Mesothelial cell of epicardium (in vitro differentiated cells): ENCODE measurements at regions not wholly inside any gene's neighbourhood (a gene's known extent, or its start where the extent isn't known, plus 50 kb on each side); places are given as distances from the start of the nearest gene placed in this dataset.

Experiments
- DNase-seq, 2 experiments: peaks; one replicate each; pipeline ENCODE4 v3.0.0; 2021; ENCODE audit warnings: low spot score in 2 of 2; ENCODE audit not compliant: unreplicated experiment in 2 of 2
- H3K27ac Mint-ChIP-seq: 2 replicates; pipeline ENCODE4 v1.8.0; 2021; ENCODE audit warnings: mixed read lengths
- H3K27me3 Mint-ChIP-seq: 2 replicates; pipeline ENCODE4 v1.8.0; 2021; ENCODE audit warnings: low read depth, mixed read lengths
- H3K36me3 Mint-ChIP-seq: 2 replicates; pipeline ENCODE4 v1.8.0; 2021; ENCODE audit warnings: mixed read lengths
- H3K4me1 Mint-ChIP-seq: 2 replicates; pipeline ENCODE4 v1.8.0; 2021; ENCODE audit warnings: mixed read lengths
- H3K4me3 Mint-ChIP-seq: 2 replicates; pipeline ENCODE4 v1.8.0; 2021; ENCODE audit warnings: mild to moderate bottlenecking, moderate library complexity, mixed read lengths
- H3K9me3 Mint-ChIP-seq: 2 replicates; pipeline ENCODE4 v1.8.0; 2021; ENCODE audit warnings: mixed read lengths
- TF ChIP-seq, protein P1 (sequence below): fragments of 200-600 bp; sonication (generic); IDR thresholded peaks from one replicate; pipeline ENCODE4 v1.5.0; 2021; ENCODE audit warnings: antibody characterized with exemption; ENCODE audit not compliant: unreplicated experiment

DNA sequence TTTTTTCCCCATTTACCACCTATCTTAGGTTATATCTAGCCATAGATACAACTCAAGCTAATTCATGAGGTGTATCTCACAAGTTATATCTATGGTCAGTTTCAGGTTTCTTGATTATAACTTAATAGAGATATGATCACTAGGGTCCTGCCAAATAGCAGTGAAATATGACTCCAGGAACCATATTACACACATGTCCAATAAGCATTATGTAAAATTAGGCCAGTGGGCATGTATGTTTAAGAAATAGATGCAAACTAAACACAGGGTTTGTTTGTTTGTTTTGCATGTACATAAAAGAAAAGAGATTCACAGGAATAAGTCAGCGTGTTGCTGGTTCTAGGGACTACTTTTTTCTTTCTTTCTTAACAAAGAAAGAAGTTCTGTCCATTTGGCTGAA is 112.5 kb upstream of the ST6GALNAC5 start:
- no peak for DNase-seq
- Mint-ChIP-seq H3K27me3 (peaks cover 23% of the 10 kb centered on the region), H3K36me3 (no peaks in the 10 kb centered on the region), H3K27ac (no peak overlapping the region), H3K9me3 (no peaks in the 10 kb centered on the region), H3K4me3 (no peak overlapping the region), H3K4me1 (no peaks in the 10 kb centered on the region)
- TF ChIP-seq, protein P1, sequence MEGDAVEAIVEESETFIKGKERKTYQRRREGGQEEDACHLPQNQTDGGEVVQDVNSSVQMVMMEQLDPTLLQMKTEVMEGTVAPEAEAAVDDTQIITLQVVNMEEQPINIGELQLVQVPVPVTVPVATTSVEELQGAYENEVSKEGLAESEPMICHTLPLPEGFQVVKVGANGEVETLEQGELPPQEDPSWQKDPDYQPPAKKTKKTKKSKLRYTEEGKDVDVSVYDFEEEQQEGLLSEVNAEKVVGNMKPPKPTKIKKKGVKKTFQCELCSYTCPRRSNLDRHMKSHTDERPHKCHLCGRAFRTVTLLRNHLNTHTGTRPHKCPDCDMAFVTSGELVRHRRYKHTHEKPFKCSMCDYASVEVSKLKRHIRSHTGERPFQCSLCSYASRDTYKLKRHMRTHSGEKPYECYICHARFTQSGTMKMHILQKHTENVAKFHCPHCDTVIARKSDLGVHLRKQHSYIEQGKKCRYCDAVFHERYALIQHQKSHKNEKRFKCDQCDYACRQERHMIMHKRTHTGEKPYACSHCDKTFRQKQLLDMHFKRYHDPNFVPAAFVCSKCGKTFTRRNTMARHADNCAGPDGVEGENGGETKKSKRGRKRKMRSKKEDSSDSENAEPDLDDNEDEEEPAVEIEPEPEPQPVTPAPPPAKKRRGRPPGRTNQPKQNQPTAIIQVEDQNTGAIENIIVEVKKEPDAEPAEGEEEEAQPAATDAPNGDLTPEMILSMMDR = no peak

DNA sequence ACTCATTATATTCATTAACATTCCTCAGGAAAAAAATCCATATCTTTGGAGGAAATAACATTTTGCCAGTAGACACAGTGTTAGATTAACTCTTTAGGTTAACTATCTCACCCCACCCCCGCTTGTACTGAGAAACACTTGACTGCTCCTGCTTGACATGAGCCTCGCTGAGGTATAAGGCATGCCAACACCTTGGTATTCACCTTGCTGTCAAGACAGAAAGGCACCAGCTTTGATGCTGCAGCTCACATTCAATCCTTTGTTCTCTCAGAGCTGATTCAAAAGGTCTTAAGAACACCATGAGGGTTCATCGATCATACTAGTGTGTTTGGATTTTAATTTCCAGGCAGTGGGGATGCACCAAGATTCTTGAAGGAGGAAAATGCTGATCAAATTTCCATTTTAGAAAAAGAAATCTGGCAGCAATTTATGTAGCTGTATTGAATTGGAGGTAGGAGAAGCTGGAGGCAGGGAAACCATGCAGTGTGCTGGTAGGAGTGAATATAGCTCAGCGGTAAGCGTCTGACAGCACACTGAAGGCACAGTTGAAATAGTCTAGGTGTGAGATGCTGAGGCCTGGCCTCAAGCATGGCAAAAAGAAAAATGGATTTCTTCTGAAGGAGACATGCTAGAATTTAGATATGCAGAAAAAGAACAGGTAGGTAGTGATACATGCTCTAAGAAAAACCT is 108.0 kb upstream of the ST6GALNAC5 start:
- no peaks in the 10 kb centered on the region for H3K36me3 Mint-ChIP-seq
- no peak for DNase-seq
- H3K4me1 Mint-ChIP-seq = peaks cover under 1% of the 10 kb centered on the region
- no peak overlapping the region for H3K27ac Mint-ChIP-seq
- no peaks in the 10 kb centered on the region for H3K9me3 Mint-ChIP-seq
- H3K4me3 Mint-ChIP-seq = no peak overlapping the region
- H3K27me3 Mint-ChIP-seq = peaks cover 14% of the 10 kb centered on the region
- TF ChIP-seq, protein P1 = no peak

DNA sequence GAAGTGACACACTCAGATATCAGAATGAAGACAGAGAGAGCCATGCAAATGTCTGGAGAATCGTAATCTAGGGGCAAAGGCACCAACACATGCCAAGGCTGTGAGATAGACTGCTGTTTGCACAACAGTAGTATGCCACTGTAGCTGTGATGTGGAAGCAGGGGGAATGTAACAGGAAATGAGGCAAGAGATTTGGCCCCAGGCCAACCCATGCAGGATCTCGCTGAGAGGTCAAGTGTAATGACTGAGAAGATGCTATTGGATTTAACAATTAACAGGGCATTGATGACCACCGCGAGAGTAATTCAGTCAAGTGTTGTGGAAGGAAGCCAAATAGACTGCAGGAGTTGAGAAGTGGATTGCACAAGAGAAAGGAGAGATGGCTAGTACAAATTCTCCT is 107.3 kb upstream of the ST6GALNAC5 start:
- no peaks in the 10 kb centered on the region for H3K9me3 Mint-ChIP-seq
- TF ChIP-seq, protein P1 = no peak
- H3K27ac Mint-ChIP-seq = no peak overlapping the region
- H3K4me3 Mint-ChIP-seq = no peak overlapping the region
- peaks cover 14% of the 10 kb centered on the region for H3K27me3 Mint-ChIP-seq
- no peaks in the 10 kb centered on the region for H3K36me3 Mint-ChIP-seq
- no peak for DNase-seq
- peaks cover 5% of the 10 kb centered on the region for H3K4me1 Mint-ChIP-seq

DNA sequence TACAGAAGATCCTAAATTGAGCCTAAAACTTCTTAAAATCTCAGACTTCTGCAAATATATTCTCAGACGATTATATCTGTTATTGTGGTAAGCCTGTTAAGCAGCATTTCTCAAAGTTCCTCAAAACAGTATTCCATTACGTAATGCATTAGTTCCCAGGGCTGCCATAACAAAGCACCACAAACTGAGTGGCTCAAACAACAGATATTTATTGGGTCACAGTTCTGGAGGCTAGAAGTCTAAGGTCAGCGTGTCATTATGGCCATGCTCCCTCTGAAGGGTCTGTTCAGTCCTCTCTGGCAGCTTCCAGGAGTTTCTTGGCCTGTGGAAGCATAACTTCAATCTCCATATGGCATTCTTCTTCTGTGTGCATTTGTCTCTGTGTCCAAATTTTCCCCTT is 103.5 kb upstream of the ST6GALNAC5 start:
- Mint-ChIP-seq H3K9me3 (no peaks in the 10 kb centered on the region), H3K27ac (no peak overlapping the region), H3K27me3 (peaks cover 31% of the 10 kb centered on the region), H3K4me3 (no peak overlapping the region), H3K36me3 (no peaks in the 10 kb centered on the region), H3K4me1 (peaks cover 5% of the 10 kb centered on the region)
- TF ChIP-seq, protein P1 = no peak
- no peak for DNase-seq

DNA sequence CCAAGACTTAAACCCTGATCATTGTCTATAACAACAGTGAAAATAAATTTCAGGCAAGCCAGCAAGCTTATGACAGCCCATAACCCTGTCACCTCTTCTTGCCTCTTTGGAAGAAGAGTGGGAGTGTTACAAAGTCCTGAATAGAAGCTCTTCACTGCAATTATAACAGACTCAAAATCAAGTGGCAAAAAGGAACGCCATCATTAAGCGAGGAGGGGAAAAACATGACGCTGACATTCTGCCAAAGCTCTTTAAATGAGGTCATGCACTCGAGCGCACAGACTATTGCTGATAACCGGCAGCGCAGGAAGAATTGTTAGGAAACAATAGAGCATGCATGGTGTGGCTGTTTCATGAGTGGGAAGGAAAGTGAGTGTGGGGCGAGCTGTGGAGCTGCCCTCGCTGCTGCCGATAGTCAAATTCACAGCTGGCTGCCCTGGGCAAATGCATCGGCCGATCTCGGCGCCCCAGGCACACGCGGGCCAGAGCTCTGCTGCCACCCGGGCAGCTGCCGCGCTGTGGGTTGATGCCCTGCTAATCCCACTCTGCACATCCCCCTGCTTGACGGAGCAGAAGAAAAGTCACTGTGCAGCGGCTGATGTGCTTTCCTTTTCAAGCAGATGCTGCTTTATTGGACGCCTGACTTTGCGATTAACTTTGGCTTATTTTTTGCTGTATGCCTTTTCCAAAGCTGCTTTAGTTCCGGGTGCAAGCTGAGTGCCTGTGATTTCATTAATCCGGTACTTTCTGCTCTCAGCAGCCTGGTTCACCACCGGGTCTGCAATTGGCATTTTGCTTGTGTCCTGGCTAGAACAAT is 102.4 kb upstream of the ST6GALNAC5 start:
- H3K27ac Mint-ChIP-seq = no peak overlapping the region

More for the DNA sequence above, 102.4 kb upstream of the ST6GALNAC5 start:
- H3K9me3 Mint-ChIP-seq = no peaks in the 10 kb centered on the region
- H3K4me3 Mint-ChIP-seq = no peak overlapping the region
- H3K4me1 Mint-ChIP-seq = peaks cover 5% of the 10 kb centered on the region
- TF ChIP-seq, protein P1 = no peak
- no peak for DNase-seq
- H3K27me3 Mint-ChIP-seq = peaks cover 31% of the 10 kb centered on the region
- H3K36me3 Mint-ChIP-seq = no peaks in the 10 kb centered on the region
